ENCODE measurements at regions not wholly inside any gene's neighbourhood (a gene's known extent, or its start where the extent isn't known, plus 50 kb on each side); places are given as distances from the start of the nearest gene placed in this dataset.
"Not testable (repeated sequence)": the region's sequence is repeated elsewhere in the genome, so short reads cannot be mapped to it uniquely, and the experiment has no call there.

- DNase-seq = no peak
These were observed 131.3 kb downstream of the LPIN1 start for GRCh38 chr2:11877764-11878163.

GRCh38 chr2:11885253-11885652 is 138.8 kb downstream of the LPIN1 start:
- DNase-seq = not testable (repeated sequence)

GRCh38 chr2:11886899-11887298 is 140.5 kb downstream of the LPIN1 start:
- DNase-seq = not testable (repeated sequence)

GRCh38 chr2:11889101-11889850 is 142.8 kb downstream of the LPIN1 start:
- DNase-seq = no peak

GRCh38 chr2:11889854-11890253 is 143.4 kb downstream of the LPIN1 start:
- no peak for DNase-seq

- DNase-seq = no peak
These were observed 144.6 kb downstream of the LPIN1 start for GRCh38 chr2:11891028-11891427.

- no peak for DNase-seq
These were observed 145.4 kb downstream of the LPIN1 start for GRCh38 chr2:11891671-11892440.

GRCh38 chr2:11896386-11896785 is 150.0 kb downstream of the LPIN1 start:
- no peak for DNase-seq

- DNase-seq = no peak
These were observed 152.1 kb downstream of the LPIN1 start for GRCh38 chr2:11898576-11898975.

- DNase-seq = no peak
These were observed 152.9 kb downstream of the LPIN1 start for GRCh38 chr2:11899264-11899818.

- not testable (repeated sequence) for DNase-seq
These were observed 154.5 kb downstream of the LPIN1 start for GRCh38 chr2:11900891-11901290.

- no peak for DNase-seq
These were observed 155.1 kb downstream of the LPIN1 start for GRCh38 chr2:11901351-11902069.

- peak; percentile 33 for DNase-seq
These were observed 156.7 kb downstream of the LPIN1 start for GRCh38 chr2:11903085-11903606.

- peak; percentile 54 for DNase-seq
These were observed 157.6 kb downstream of the LPIN1 start for GRCh38 chr2:11904029-11904428.

GRCh38 chr2:11904941-11905340 is 158.5 kb downstream of the LPIN1 start:
- no peak for DNase-seq

GRCh38 chr2:11907190-11907589 is 160.8 kb downstream of the LPIN1 start:
- peak; percentile 45 for DNase-seq

GRCh38 chr2:11910971-11911370 is 164.5 kb downstream of the LPIN1 start:
- no peak for DNase-seq

- DNase-seq = no peak
These were observed 166.5 kb downstream of the LPIN1 start for GRCh38 chr2:11912980-11913379.

- DNase-seq = no peak
These were observed 168.0 kb downstream of the LPIN1 start for GRCh38 chr2:11914455-11914854.

- no peak for DNase-seq
These were observed 169.2 kb downstream of the LPIN1 start for GRCh38 chr2:11915650-11916049.

- no peak for DNase-seq
These were observed 173.5 kb downstream of the LPIN1 start for GRCh38 chr2:11919953-11920352.

- DNase-seq = no peak
These were observed 174.7 kb downstream of the LPIN1 start for GRCh38 chr2:11920993-11921583.

- no peak for DNase-seq
These were observed 175.9 kb downstream of the LPIN1 start for GRCh38 chr2:11922294-11922693.

Data from CD4-positive, alpha-beta T cell treated with Interleukin-15 for 1 hour (primary cell).